PC-3 (cell line): ENCODE measurements at regions not wholly inside any gene's neighbourhood (a gene's known extent, or its start where the extent isn't known, plus 50 kb on each side); places are given as distances from the start of the nearest gene placed in this dataset.

Experiments
- ATAC-seq: fragments of 200-7000 bp; cut with Tn5 transposase; 2 replicates; pipeline ENCODE4 v1.9.1; 2020; ENCODE audit warnings: mild to moderate bottlenecking, moderate library complexity
- BruUV-seq: library from RNA; stranded (reverse); fragments of 400-500 nt; replicated peaks from 2 replicates; lab custom pipeline; 2021; lab: Mats Ljungman, UMichigan
- CTCF ChIA-PET: fragments of 300-600 bp; sonication (Branson Sonifier 250); formaldehyde crosslinking; loops from one replicate; lab custom pipeline; 2022; ENCODE audit warnings: antibody characterized with exemption; lab: Charles Lee
- POLR2A ChIA-PET: fragments of 300-600 bp; sonication (Branson Sonifier 250); formaldehyde crosslinking; loops from one replicate; lab custom pipeline; 2022; ENCODE audit warnings: antibody characterized with exemption; ENCODE audit not compliant: unreplicated experiment; lab: Charles Lee
- DNase-seq: peaks from one replicate; pipeline ENCODE4 v3.0.0-alpha.2; 2015
- H2AFZ ChIP-seq: fragments of 300-600 bp; sonication (generic); 2 replicates; pipeline ENCODE4 v1.6.0; 2016; ENCODE audit warnings: antibody characterized with exemption, low read length
- H3F3A ChIP-seq: fragments of 300-600 bp; sonication (generic); one replicate; pipeline ENCODE4 v1.6.0; 2017; ENCODE audit warnings: antibody characterized with exemption, low read length, control low read depth, mild to moderate bottlenecking; ENCODE audit not compliant: unreplicated experiment
- H3K27ac ChIP-seq: fragments of 300-600 bp; sonication (generic); 2 replicates; pipeline ENCODE4 v1.5.1; 2016; ENCODE audit warnings: mild to moderate bottlenecking, low read length
- H3K27me3 ChIP-seq: fragments of 300-600 bp; sonication (generic); 2 replicates; pipeline ENCODE4 v1.6.1; 2016; ENCODE audit warnings: low read length, mixed read lengths
- H3K36me3 ChIP-seq: fragments of 300-600 bp; sonication (generic); 2 replicates; pipeline ENCODE4 v1.6.1; 2016; ENCODE audit warnings: low read depth, mixed run types, low read length, mixed read lengths
- H3K4me1 ChIP-seq: fragments of 300-600 bp; sonication (generic); 2 replicates; pipeline ENCODE4 v1.5.1; 2016; ENCODE audit warnings: low read length; ENCODE audit not compliant: insufficient read depth
- H3K4me2 ChIP-seq: fragments of 300-600 bp; sonication (generic); 2 replicates; pipeline ENCODE4 v1.6.0; 2016; ENCODE audit warnings: low read length
- H3K4me3 ChIP-seq: fragments of 300-600 bp; sonication (generic); 2 replicates; pipeline ENCODE4 v1.5.1; 2016; ENCODE audit warnings: mild to moderate bottlenecking, low read length, mixed read lengths
- H3K79me2 ChIP-seq: fragments of 300-600 bp; sonication (generic); 2 replicates; pipeline ENCODE4 v1.6.1; 2017; ENCODE audit warnings: low read length, mixed read lengths
- H3K9ac ChIP-seq: fragments of 300-600 bp; sonication (generic); 2 replicates; pipeline ENCODE4 v1.6.0; 2016; ENCODE audit warnings: mild to moderate bottlenecking, low read length
- H3K9me2 ChIP-seq: fragments of 300-600 bp; sonication (generic); replicated peaks from 2 replicates; pipeline ENCODE4 v1.6.1; 2016; ENCODE audit warnings: mixed run types, low read length, mixed read lengths
- H3K9me3 ChIP-seq: fragments of 300-600 bp; sonication (generic); 2 replicates; pipeline ENCODE4 v1.6.1; 2016; ENCODE audit warnings: low read length, mixed read lengths
- H4K20me1 ChIP-seq: fragments of 300-600 bp; sonication (generic); 2 replicates; pipeline ENCODE4 v1.6.1; 2016; ENCODE audit warnings: low read length, mixed read lengths
- CTCF ChIP-seq: fragments of 300-600 bp; sonication (generic); conservative IDR thresholded peaks from 2 replicates; pipeline ENCODE4 v1.5.1; 2017; ENCODE audit warnings: antibody characterized with exemption, low read depth, mild to moderate bottlenecking, low read length
- EZH2 ChIP-seq: fragments of 300-600 bp; sonication (generic); IDR thresholded peaks from one replicate; pipeline ENCODE4 v1.6.1; 2017; ENCODE audit warnings: antibody characterized with exemption, mild to moderate bottlenecking, low read length; ENCODE audit not compliant: unreplicated experiment
- EZH2phosphoT487 ChIP-seq: fragments of 300-600 bp; sonication (generic); IDR thresholded peaks from 2 replicates; pipeline ENCODE4 v1.6.1; 2018; ENCODE audit warnings: mild to moderate bottlenecking, antibody characterized with exemption, low read length, borderline replicate concordance
- intact Hi-C: fragments of 100-400 bp; cut with micrococcal nuclease; formaldehyde crosslinking; loops from 2 replicates; pipeline ENCODE4 v1.9.0; 2023

- no TSS peak for BruUV-seq
- intact Hi-C loops, result no loop called here
- CTCF ChIA-PET, result no interaction called here
Observed at GRCh38 chr4:181753207-181753606, 490.0 kb upstream of the TENM3 start.

DNA sequence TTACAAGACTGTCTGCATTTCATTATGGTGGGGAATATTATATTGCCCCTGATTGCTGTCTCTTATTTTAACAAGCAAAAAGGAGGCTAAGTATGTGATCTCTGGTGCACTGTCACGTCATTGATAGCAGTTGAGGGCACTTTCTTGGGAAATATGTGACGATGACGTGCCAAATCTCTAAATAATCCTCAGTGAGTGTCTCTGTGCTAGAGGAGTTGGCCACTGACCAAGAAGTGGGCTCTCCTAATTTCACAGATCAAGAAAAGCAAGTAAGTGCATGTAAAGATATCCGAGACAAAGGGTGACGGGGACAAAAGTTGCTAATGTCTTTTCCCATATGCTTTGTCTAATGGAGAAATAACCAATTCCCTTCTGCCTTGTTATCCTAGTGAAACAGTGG, 487.4 kb upstream of the TENM3 start:
- H3K36me3 ChIP-seq, result no peaks in the 10 kb centered on the region
- H3K79me2 ChIP-seq, result no peaks in the 10 kb centered on the region
- no peaks in the 10 kb centered on the region for H3K9me2 ChIP-seq
- TF ChIP-seq CTCF, result no peak
- no peak for TF ChIP-seq EZH2
- TF ChIP-seq EZH2phosphoT487, result no peak
- H3K4me1 ChIP-seq, result no peaks in the 10 kb centered on the region
- no peaks in the 10 kb centered on the region for H3K9me3 ChIP-seq
- BruUV-seq, result no TSS peak
- H2AFZ ChIP-seq, result no peak overlapping the region
- no peaks in the 10 kb centered on the region for H4K20me1 ChIP-seq
- no peak overlapping the region for H3K4me3 ChIP-seq
- H3F3A ChIP-seq, result no peaks in the 10 kb centered on the region
- CTCF ChIA-PET, result no interaction called here
- intact Hi-C loops, result no loop called here
- POLR2A ChIA-PET, result no interaction called here
- no peak overlapping the region for H3K4me2 ChIP-seq
- no peak overlapping the region for H3K9ac ChIP-seq
- ATAC-seq (no peak), DNase-seq (no peak)
- H3K27ac ChIP-seq, result no peak overlapping the region
- H3K27me3 ChIP-seq, result peaks cover 11% of the 10 kb centered on the region; the same call in 1 of the 2 replicates

More at GRCh38 chr4:181753207-181753606, 490.0 kb upstream of the TENM3 start:
- TF ChIP-seq EZH2, result no peak
- TF ChIP-seq CTCF, result no peak
- no peak for TF ChIP-seq EZH2phosphoT487
- Histone ChIP-seq H3K79me2 (no peaks in the 10 kb centered on the region), H3F3A (no peaks in the 10 kb centered on the region), H3K9me3 (no peaks in the 10 kb centered on the region), H3K4me2 (no peak overlapping the region), H3K9me2 (no peaks in the 10 kb centered on the region), H4K20me1 (no peaks in the 10 kb centered on the region), H3K4me1 (no peaks in the 10 kb centered on the region), H3K4me3 (no peak overlapping the region), H3K9ac (no peak overlapping the region), H3K27ac (no peak overlapping the region), H2AFZ (no peak overlapping the region), H3K36me3 (no peaks in the 10 kb centered on the region), H3K27me3 (peaks cover 23% of the 10 kb centered on the region)
- ATAC-seq, result no peak
- no peak for DNase-seq
- POLR2A ChIA-PET, result no interaction called here

DNA sequence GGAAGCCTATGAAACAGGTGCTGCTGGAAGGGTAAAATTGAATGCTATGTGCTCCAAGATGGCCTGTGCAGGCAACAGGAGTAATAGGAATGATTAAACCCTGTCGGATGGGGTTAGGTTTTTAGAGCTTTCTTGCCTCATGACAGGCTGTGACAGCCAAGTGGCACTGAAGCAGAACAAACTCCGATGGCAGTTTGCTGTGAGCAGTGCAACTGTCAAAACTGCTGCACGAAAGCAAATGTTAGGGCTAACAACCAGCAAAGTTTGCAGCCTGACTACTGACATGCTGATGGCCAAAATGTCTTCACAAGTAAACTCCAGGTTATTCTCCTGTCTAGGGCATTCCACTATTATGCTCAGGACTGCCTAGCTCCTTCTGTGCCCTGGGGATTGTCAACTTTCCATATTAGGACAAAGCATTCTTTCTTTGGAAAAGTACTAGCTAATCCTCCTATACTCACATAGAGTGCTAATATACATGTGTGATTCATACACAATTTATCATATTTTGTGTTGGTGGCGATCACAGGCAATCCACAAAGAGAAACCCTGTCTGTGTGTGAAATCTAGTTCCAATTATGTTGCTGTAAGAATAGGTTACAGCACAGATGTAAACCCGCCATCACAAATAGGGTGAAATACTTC, 486.6 kb upstream of the TENM3 start:
- ChIA-PET POLR2A (no interaction called here), CTCF (no interaction called here)
- Histone ChIP-seq H3K27ac (no peak overlapping the region), H3K9me2 (no peaks in the 10 kb centered on the region), H4K20me1 (no peaks in the 10 kb centered on the region), H3K79me2 (no peaks in the 10 kb centered on the region), H2AFZ (no peak overlapping the region), H3K9me3 (no peaks in the 10 kb centered on the region), H3K27me3 (0 out of 2 replicates have a peak, but pooled peaks cover 5% of the 10 kb centered on the region), H3K4me2 (no peak overlapping the region), H3K4me3 (no peak overlapping the region), H3K9ac (no peak overlapping the region), H3K4me1 (no peaks in the 10 kb centered on the region), H3F3A (no peaks in the 10 kb centered on the region), H3K36me3 (no peaks in the 10 kb centered on the region)
- intact Hi-C loops, result no loop called here
- no peak for ATAC-seq
- DNase-seq, result no peak
- BruUV-seq, result no TSS peak
- TF ChIP-seq EZH2phosphoT487 (no peak), CTCF (no peak), EZH2 (no peak)
